ENCODE measurements at regions not wholly inside any gene's neighbourhood (a gene's known extent, or its start where the extent isn't known, plus 50 kb on each side); places are given as distances from the start of the nearest gene placed in this dataset.
A peak's percentile ranks its signal among the peaks of the same experiment; 100 is the strongest.

DNA sequence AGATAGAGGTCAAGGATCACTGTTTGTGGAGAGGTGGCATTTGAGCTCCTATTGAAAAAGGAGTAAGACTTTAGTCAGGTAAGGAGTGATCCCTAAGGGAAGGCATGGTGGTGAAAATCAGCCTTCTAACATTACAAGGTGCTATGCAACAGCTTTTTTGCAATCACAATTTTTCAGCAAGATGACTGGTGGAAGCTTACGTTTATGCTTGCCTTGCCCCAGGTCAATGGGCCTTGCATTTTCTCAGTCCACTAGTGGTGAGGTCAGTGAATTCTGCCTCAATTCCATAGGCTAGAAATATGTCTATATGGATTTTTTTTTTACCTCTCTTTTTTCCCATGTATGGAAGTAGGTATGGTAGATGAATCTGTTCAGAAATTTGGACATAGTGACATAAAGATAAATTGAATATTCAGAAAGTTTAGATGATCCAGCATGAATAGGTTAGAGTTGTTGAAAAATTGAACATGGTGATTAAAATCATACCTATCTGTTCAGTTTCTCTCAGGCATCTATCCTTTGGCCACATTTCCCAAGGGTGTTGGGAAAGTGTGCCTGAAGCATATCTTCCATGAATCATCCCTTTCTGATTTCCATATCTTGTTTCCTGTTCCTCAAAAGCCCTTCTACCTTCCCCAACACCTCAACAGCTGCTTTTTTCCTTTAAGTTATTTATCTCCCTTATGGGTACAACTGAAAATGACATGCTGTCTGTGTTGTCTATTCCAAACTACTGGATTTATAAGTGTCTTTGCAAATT lies 71.9 kb upstream of the PTPRZ1 start:
- intact Hi-C loops (cut with micrococcal nuclease; ENCODE audit: unreplicated experiment) = no loop called here
- CTCF ChIA-PET = no interaction called here
- no TSS peak for BruUV-seq (replicated peaks)
- no peaks in the 10 kb centered on the region for H3K9me3 ChIP-seq (ENCODE audit: low read depth, low read length, poor library complexity, severe bottlenecking)
- H3K27ac ChIP-seq (ENCODE audit: low read depth, low read length, poor library complexity, severe bottlenecking) = no peak overlapping the region
- no peak for DNase-seq (ENCODE audit: low spot score)
- no peak overlapping the region for H3K4me3 ChIP-seq (ENCODE audit: low read depth, low read length, poor library complexity, severe bottlenecking)
- TF ChIP-seq EZH2 (IDR thresholded peaks at IDR 0.05; ENCODE audit: borderline replicate concordance, low read depth, low read length, poor library complexity, severe bottlenecking) = no peak
- TF ChIP-seq, protein P1, sequence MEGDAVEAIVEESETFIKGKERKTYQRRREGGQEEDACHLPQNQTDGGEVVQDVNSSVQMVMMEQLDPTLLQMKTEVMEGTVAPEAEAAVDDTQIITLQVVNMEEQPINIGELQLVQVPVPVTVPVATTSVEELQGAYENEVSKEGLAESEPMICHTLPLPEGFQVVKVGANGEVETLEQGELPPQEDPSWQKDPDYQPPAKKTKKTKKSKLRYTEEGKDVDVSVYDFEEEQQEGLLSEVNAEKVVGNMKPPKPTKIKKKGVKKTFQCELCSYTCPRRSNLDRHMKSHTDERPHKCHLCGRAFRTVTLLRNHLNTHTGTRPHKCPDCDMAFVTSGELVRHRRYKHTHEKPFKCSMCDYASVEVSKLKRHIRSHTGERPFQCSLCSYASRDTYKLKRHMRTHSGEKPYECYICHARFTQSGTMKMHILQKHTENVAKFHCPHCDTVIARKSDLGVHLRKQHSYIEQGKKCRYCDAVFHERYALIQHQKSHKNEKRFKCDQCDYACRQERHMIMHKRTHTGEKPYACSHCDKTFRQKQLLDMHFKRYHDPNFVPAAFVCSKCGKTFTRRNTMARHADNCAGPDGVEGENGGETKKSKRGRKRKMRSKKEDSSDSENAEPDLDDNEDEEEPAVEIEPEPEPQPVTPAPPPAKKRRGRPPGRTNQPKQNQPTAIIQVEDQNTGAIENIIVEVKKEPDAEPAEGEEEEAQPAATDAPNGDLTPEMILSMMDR (conservative IDR thresholded peaks at IDR 0.05; ENCODE audit: low read depth, low read length) = no peak
- POLR2A ChIA-PET (ENCODE audit: low non-redundant PET) = no interaction called here
- H3K4me1 ChIP-seq (ENCODE audit: insufficient read depth, low read length, poor library complexity, severe bottlenecking) = peaks cover 13% of the 10 kb centered on the region
- no peaks in the 10 kb centered on the region for H3K36me3 ChIP-seq (ENCODE audit: insufficient read depth, low read length, poor library complexity, severe bottlenecking)
- H3K27me3 ChIP-seq (replicated peaks; ENCODE audit: insufficient read depth, low read depth, low read length, poor library complexity) = no peaks in the 10 kb centered on the region

DNA sequence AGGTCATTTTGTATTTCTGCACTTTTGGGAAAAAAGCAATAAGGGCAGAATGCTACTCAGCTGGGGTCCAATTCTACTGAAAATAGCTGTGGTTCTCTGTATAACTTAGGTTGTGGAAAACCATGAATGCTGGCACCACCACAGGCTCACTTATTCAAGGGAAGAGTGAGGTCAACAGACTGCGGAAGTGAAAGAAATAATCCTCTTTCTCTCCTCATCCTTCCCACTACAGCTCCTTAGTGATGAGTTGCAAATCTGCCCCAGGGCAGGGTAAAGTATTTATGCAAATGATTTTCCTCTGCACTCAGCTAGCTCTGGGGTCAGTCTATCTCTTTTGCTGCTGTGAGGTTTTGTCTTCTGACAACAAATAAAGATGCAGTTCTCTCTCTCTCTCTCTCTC lies 74.1 kb upstream of the PTPRZ1 start:
- Histone ChIP-seq H3K36me3 (ENCODE audit: insufficient read depth, low read length, poor library complexity, severe bottlenecking) (no peaks in the 10 kb centered on the region), H3K9me3 (ENCODE audit: low read depth, low read length, poor library complexity, severe bottlenecking) (no peaks in the 10 kb centered on the region), H3K4me1 (ENCODE audit: insufficient read depth, low read length, poor library complexity, severe bottlenecking) (peaks cover 13% of the 10 kb centered on the region), H3K27me3 (replicated peaks; ENCODE audit: insufficient read depth, low read depth, low read length, poor library complexity) (no peaks in the 10 kb centered on the region), H3K4me3 (ENCODE audit: low read depth, low read length, poor library complexity, severe bottlenecking) (no peak overlapping the region), H3K27ac (ENCODE audit: low read depth, low read length, poor library complexity, severe bottlenecking) (peak overlapping the region; percentile 15)
- POLR2A ChIA-PET (ENCODE audit: low non-redundant PET) = no interaction called here
- TF ChIP-seq EZH2 (IDR thresholded peaks at IDR 0.05; ENCODE audit: borderline replicate concordance, low read depth, low read length, poor library complexity, severe bottlenecking) = no peak
- TF ChIP-seq, protein P1 (conservative IDR thresholded peaks at IDR 0.05; ENCODE audit: low read depth, low read length) = no peak
- CTCF ChIA-PET = no interaction called here
- intact Hi-C loops (cut with micrococcal nuclease; ENCODE audit: unreplicated experiment) = no loop called here
- BruUV-seq (replicated peaks) = no TSS peak
- peak; percentile 85 for DNase-seq (ENCODE audit: low spot score)

DNA sequence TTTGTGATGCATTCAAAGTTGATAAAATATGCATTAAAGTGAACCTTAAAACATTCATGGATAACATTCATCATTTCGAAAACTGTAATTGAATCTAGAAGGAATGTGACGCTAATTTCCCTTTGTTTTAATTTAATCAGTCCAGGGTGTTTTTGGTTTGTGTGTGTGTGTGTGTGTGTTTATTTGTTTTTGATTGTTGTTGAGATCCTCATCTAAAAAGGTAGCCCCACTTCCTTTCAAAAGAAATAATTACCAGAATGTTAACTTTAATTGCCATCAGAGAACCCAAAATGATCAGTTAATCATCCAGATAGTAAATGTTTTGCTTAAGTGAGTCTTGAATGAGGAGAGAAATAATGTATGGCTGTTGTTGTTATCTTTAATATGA lies 74.5 kb upstream of the PTPRZ1 start:
- Histone ChIP-seq H3K9me3 (ENCODE audit: low read depth, low read length, poor library complexity, severe bottlenecking) (no peaks in the 10 kb centered on the region), H3K27me3 (replicated peaks; ENCODE audit: insufficient read depth, low read depth, low read length, poor library complexity) (no peaks in the 10 kb centered on the region), H3K4me1 (ENCODE audit: insufficient read depth, low read length, poor library complexity, severe bottlenecking) (peaks cover 13% of the 10 kb centered on the region), H3K4me3 (ENCODE audit: low read depth, low read length, poor library complexity, severe bottlenecking) (no peak overlapping the region), H3K36me3 (ENCODE audit: insufficient read depth, low read length, poor library complexity, severe bottlenecking) (no peaks in the 10 kb centered on the region), H3K27ac (ENCODE audit: low read depth, low read length, poor library complexity, severe bottlenecking) (peak overlapping the region; percentile 15)
- POLR2A ChIA-PET (ENCODE audit: low non-redundant PET) = no interaction called here
- DNase-seq (ENCODE audit: low spot score) = no peak
- TF ChIP-seq, protein P1 (conservative IDR thresholded peaks at IDR 0.05; ENCODE audit: low read depth, low read length) = no peak
- no peak for TF ChIP-seq EZH2 (IDR thresholded peaks at IDR 0.05; ENCODE audit: borderline replicate concordance, low read depth, low read length, poor library complexity, severe bottlenecking)
- CTCF ChIA-PET = no interaction called here
- intact Hi-C loops (cut with micrococcal nuclease; ENCODE audit: unreplicated experiment) = no loop called here
- no TSS peak for BruUV-seq (replicated peaks)

Data from A673 (cell line).